ENCODE measurements at regions not wholly inside any gene's neighbourhood (a gene's known extent, or its start where the extent isn't known, plus 50 kb on each side); places are given as distances from the start of the nearest gene placed in this dataset.

DNA sequence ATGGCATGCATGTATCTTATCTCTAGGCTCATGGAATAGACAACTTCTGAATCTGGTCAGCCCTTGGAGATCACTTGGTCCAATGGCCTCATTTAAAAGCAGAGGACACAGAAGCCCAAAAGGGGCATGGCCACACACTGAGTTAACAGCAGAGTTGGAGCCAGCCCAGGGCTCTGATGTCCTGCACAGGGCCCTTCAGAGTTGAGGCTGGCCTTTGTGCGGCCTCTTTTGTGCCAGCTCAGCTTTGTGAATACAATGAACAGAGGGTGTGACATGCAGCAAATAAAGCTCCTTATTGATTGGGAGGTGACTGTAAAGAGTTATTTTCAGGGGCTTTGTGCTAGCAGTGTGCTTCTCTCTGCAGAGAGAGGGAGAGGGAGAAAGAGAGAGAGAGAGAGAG lies 150.1 kb upstream of the STK32A start:
- no peak for DNase-seq (ENCODE audit: low spot score)
- in situ Hi-C loops (cut with MboI; ENCODE audit: low pct_unique_long_range_greater_than_20kb, low sequenced_read_pairs, unreplicated experiment) = no loop called here
- TF ChIP-seq, protein P1, sequence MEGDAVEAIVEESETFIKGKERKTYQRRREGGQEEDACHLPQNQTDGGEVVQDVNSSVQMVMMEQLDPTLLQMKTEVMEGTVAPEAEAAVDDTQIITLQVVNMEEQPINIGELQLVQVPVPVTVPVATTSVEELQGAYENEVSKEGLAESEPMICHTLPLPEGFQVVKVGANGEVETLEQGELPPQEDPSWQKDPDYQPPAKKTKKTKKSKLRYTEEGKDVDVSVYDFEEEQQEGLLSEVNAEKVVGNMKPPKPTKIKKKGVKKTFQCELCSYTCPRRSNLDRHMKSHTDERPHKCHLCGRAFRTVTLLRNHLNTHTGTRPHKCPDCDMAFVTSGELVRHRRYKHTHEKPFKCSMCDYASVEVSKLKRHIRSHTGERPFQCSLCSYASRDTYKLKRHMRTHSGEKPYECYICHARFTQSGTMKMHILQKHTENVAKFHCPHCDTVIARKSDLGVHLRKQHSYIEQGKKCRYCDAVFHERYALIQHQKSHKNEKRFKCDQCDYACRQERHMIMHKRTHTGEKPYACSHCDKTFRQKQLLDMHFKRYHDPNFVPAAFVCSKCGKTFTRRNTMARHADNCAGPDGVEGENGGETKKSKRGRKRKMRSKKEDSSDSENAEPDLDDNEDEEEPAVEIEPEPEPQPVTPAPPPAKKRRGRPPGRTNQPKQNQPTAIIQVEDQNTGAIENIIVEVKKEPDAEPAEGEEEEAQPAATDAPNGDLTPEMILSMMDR (IDR thresholded peaks at IDR 0.05; ENCODE audit: extremely low read depth, insufficient read depth, missing control alignments) = no peak

DNA sequence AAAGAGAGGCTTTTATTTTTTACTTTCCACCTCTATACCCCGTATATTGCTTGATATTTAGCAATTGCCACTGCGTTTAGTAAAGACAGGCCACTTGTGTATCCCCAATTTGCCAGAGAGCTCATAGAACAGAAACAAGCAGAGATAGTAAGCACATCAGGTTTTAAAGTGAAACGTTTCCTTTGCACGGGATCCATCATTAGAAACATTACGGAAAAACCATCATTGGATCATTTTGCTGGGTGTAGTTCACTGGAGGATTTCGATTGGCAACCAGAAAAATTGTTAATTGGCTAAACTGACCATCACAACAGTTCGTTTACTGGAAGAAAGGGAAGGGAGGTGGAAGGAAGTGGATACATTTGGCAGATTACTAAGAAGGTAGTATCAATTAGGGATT lies 149.4 kb upstream of the STK32A start:
- in situ Hi-C loops (cut with MboI; ENCODE audit: low pct_unique_long_range_greater_than_20kb, low sequenced_read_pairs, unreplicated experiment) = no loop called here
- TF ChIP-seq, protein P1 (IDR thresholded peaks at IDR 0.05; ENCODE audit: extremely low read depth, insufficient read depth, missing control alignments) = no peak
- no peak for DNase-seq (ENCODE audit: low spot score)

DNA sequence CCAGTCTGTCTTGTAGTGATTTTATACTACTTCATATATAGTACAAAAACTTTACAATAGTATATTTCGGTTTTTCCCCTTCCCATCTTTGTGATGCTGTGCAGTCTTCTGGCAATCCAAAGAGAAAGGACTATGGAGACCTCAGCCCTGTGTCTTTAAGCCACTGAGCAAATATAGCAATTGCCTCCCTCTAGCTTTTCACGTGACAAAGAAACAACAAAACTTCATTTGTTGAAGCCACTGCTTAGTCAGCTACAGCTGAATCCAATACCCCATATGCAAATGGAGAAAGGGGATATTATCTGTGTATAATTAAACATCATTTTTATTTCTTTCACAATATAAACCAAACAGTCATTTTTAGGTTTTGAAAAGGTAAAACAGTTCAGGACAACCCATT lies 142.8 kb upstream of the STK32A start:
- in situ Hi-C loops (cut with MboI; ENCODE audit: low pct_unique_long_range_greater_than_20kb, low sequenced_read_pairs, unreplicated experiment) = no loop called here
- TF ChIP-seq, protein P1 (IDR thresholded peaks at IDR 0.05; ENCODE audit: extremely low read depth, insufficient read depth, missing control alignments) = no peak
- no peak for DNase-seq (ENCODE audit: low spot score)

DNA sequence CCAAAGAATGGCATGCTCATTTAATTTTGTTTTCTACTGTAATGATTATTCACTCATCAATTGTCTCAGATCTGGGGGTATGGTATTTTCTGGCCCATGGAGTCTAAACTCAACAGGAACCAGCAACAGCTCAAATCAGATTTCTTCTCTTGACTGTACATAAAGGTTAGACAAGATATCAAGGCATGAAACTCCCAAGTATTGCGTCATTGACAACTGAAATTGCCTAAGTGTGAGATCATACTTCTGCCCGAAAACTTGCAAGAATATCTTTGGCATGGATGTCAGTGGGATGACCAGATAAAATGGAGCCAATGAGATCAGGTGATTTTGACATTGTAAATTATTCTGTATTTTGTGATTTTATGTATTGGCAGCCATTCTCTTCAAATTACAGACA lies 141.7 kb upstream of the STK32A start:
- TF ChIP-seq, protein P1 (IDR thresholded peaks at IDR 0.05; ENCODE audit: extremely low read depth, insufficient read depth, missing control alignments) = no peak
- no peak for DNase-seq (ENCODE audit: low spot score)
- in situ Hi-C loops (cut with MboI; ENCODE audit: low pct_unique_long_range_greater_than_20kb, low sequenced_read_pairs, unreplicated experiment) = no loop called here

DNA sequence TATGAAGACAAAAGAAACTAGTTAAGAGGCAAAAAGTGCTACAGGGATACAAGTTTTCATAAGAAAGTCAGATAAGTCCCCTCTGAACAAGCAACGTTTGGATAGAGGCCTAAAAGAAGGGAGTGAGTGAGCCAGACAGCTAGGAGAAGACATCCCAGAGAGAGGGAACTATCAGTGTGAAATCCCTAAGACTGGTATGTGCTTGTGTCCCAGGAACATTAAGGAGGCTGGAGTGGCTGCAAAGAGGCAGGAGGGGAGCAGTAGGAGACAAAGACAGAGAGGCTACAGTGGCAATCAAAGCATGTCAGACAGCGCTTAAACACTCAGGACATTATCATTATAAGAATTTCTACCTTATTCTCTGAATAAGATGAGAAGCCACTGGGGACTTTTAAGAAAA lies 139.1 kb upstream of the STK32A start:
- in situ Hi-C loops (cut with MboI; ENCODE audit: low pct_unique_long_range_greater_than_20kb, low sequenced_read_pairs, unreplicated experiment) = no loop called here
- TF ChIP-seq, protein P1 (IDR thresholded peaks at IDR 0.05; ENCODE audit: extremely low read depth, insufficient read depth, missing control alignments) = no peak

DNA sequence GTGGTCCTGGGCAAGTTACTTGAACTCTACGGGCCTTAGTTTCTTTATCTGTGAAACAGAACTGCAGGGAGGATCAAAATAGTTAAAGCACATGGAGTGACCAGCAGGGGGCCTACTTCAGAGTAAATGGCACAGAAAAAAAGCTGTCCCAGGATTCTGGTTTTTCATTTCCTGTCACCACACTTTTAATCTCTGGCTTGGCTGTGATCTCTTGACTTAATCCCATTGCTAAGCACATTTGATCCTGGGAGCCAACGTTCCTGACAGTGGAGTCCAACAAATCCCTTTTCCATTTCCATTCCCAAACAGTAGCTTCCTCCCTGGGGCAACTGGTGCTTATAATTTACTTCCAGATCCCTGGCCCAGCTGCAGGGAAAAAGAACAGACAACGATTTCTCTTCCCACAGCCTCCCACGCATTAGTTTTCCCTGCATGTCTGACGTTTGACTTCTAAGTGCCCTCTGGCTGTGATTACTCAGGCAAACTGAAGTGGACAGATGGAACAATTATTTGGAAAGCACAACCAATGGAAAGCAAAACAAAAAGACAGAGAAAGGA lies 136.5 kb upstream of the STK32A start:
- DNase-seq (ENCODE audit: low spot score) = peak; percentile 20
- in situ Hi-C loops (cut with MboI; ENCODE audit: low pct_unique_long_range_greater_than_20kb, low sequenced_read_pairs, unreplicated experiment) = no loop called here
- TF ChIP-seq, protein P1 (IDR thresholded peaks at IDR 0.05; ENCODE audit: extremely low read depth, insufficient read depth, missing control alignments) = peak; percentile 57

More for the DNA sequence above, 139.1 kb upstream of the STK32A start:
- no peak for DNase-seq (ENCODE audit: low spot score)
